Mesendoderm (in vitro differentiated cells): ENCODE measurements at regions not wholly inside any gene's neighbourhood (a gene's known extent, or its start where the extent isn't known, plus 50 kb on each side); places are given as distances from the start of the nearest gene placed in this dataset.

ENCODE experiments used
- DNase-seq: peaks from one replicate; pipeline ENCODE4 v3.0.0; 2013
- H2AK5ac ChIP-seq: 2 replicates; pipeline ENCODE4 v1.6.1; 2013; ENCODE audit warnings: low read length, inconsistent platforms
- H2BK120ac ChIP-seq: 2 replicates; pipeline ENCODE4 v1.6.1; 2013; ENCODE audit warnings: low read depth, mild to moderate bottlenecking, low read length, moderate library complexity, mixed read lengths
- H2BK15ac ChIP-seq: replicated peaks from 2 replicates; pipeline ENCODE4 v1.6.1; 2013; ENCODE audit warnings: low read depth, mild to moderate bottlenecking, moderate library complexity
- H2BK5ac ChIP-seq: 2 replicates; pipeline ENCODE4 v1.6.1; 2013; ENCODE audit warnings: low read length, inconsistent platforms
- H3K18ac ChIP-seq: 2 replicates; pipeline ENCODE4 v1.6.1; 2013; ENCODE audit warnings: mild to moderate bottlenecking, low read length, mixed read lengths
- H3K23ac ChIP-seq: one replicate; pipeline ENCODE4 v1.6.1; 2013; ENCODE audit warnings: low read length
- H3K27ac ChIP-seq: 2 replicates; pipeline ENCODE4 v1.5.1; 2013; ENCODE audit warnings: low read depth, mild to moderate bottlenecking, inconsistent platforms, low read length, moderate library complexity
- H3K27me3 ChIP-seq: 2 replicates; pipeline ENCODE4 v1.6.1; 2013; ENCODE audit warnings: low read length, control low read depth, mild to moderate bottlenecking, inconsistent platforms; ENCODE audit not compliant: insufficient read depth, poor library complexity
- H3K36me3 ChIP-seq: 2 replicates; pipeline ENCODE4 v1.6.1; 2013; ENCODE audit warnings: low read length, inconsistent platforms; ENCODE audit not compliant: control insufficient read depth, insufficient read depth
- H3K4ac ChIP-seq: one replicate; pipeline ENCODE4 v1.6.1; 2013; ENCODE audit warnings: low read depth, mild to moderate bottlenecking, low read length, moderate library complexity
- H3K4me1 ChIP-seq: 2 replicates; pipeline ENCODE4 v1.6.1; 2013; ENCODE audit warnings: low read depth, low read length, inconsistent platforms; ENCODE audit not compliant: control insufficient read depth
- H3K4me2 ChIP-seq: 2 replicates; pipeline ENCODE4 v1.6.1; 2013; ENCODE audit warnings: low read length
- H3K4me3 ChIP-seq: 2 replicates; pipeline ENCODE4 v1.5.1; 2013; ENCODE audit warnings: mild to moderate bottlenecking, low read length
- H3K56ac ChIP-seq: one replicate; pipeline ENCODE4 v1.6.1; 2013; ENCODE audit warnings: low read length
- H3K79me1 ChIP-seq: 2 replicates; pipeline ENCODE4 v1.6.1; 2013; ENCODE audit warnings: low read length, inconsistent platforms
- H3K79me2 ChIP-seq: 2 replicates; pipeline ENCODE4 v1.6.1; 2013; ENCODE audit warnings: mild to moderate bottlenecking, low read length; ENCODE audit not compliant: control insufficient read depth, insufficient read depth
- H3K9ac ChIP-seq: 2 replicates; pipeline ENCODE4 v1.6.1; 2013; ENCODE audit warnings: low read length, inconsistent platforms
- H4K5ac ChIP-seq: one replicate; pipeline ENCODE4 v1.6.1; 2013; ENCODE audit warnings: low read length
- H4K8ac ChIP-seq: one replicate; pipeline ENCODE4 v1.6.1; 2013; ENCODE audit warnings: low read depth, mild to moderate bottlenecking, control low read depth, low read length, moderate library complexity
- WGBS: extraction: QIAGEN DNeasy Blood & Tissue Kit; methylation state at CpG from one replicate; pipeline ENCODE4 v1.1.7; 2013; ENCODE audit warnings: low lambda C conversion rate, missing lambda C conversion rate; ENCODE audit not compliant: insufficient coverage; ENCODE audit errors: extremely low coverage; 5-methylcytosine and 5-hydroxymethylcytosine counted together

DNA sequence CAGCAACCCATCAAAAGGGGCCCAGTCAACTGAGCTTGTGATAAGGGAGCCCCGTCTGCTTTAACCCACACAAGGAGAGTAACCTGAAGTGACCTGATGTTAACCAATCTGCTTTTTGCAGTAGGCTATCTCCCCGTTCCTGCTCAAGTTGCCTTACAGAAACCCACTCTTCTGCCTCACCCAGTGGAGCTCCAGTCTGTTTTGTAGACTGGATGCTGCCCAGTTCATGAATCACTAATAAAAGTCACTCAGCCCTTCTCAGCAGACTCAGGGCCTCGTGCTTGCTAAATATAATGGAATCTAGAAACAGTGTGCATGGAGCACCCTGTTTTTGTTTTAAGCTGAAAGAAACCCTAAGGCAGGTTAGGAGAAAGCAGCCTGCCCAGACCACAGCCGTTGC is 312.3 kb downstream of the FBXW7 start:
- Histone ChIP-seq H3K4ac (no peak overlapping the region), H3K27me3 (no peaks in the 10 kb centered on the region), H3K18ac (no peak overlapping the region), H3K56ac (no peak overlapping the region), H2AK5ac (no peak overlapping the region), H3K79me2 (no peaks in the 10 kb centered on the region), H3K4me1 (peaks cover 2% of the 10 kb centered on the region), H3K79me1 (no peaks in the 10 kb centered on the region), H2BK15ac (no peak overlapping the region), H3K4me3 (no peak overlapping the region), H2BK5ac (no peak overlapping the region), H3K36me3 (no peaks in the 10 kb centered on the region), H3K23ac (no peak overlapping the region), H4K8ac (no peak overlapping the region), H3K27ac (no peak overlapping the region), H2BK120ac (no peak overlapping the region), H4K5ac (no peak overlapping the region), H3K4me2 (no peak overlapping the region), H3K9ac (no peak overlapping the region)
- DNase-seq, result no peak
- no CpG with 5 or more reads among the region's 4 CpGs for WGBS

DNA sequence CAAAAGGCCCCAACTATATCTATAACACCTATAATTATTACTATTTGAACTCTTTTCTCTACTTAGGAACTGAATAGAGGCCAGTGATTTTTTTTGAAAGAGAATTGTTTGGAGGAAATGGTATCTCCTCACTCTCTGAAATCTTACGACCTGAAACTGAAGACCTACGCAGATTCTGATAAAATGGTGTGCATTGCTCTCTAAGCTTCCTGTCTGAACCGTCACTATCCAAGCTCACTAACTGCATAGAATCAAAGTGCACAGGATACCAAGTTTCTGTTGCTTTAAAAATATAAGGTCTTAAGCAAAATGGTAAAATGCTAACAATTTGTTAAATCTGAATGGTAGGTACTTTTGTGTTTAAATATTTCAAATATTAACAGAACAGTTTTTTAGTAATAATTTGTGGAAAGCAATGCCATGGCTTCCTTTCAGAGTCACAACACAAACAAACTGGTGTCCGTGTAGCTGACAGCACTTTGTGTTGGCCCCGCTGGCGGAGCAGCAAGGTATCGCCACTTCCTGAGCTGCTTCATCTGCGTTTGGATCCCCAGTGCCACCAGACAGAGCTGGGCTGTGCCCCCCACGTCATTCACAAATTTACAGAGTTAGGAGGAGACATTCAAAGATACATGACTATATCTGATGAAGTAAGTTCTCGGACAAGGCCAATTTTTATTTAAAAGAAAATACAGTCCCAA is 313.9 kb downstream of the FBXW7 start:
- H4K8ac ChIP-seq, result no peak overlapping the region
- H3K4me2 ChIP-seq, result no peak overlapping the region
- no peaks in the 10 kb centered on the region for H3K36me3 ChIP-seq
- no peaks in the 10 kb centered on the region for H3K79me2 ChIP-seq
- H2BK15ac ChIP-seq, result no peak overlapping the region
- no peak overlapping the region for H3K18ac ChIP-seq
- no peak overlapping the region for H3K4ac ChIP-seq
- no peak overlapping the region for H2AK5ac ChIP-seq
- no peaks in the 10 kb centered on the region for H3K79me1 ChIP-seq
- no peak overlapping the region for H2BK120ac ChIP-seq
- H3K9ac ChIP-seq, result no peak overlapping the region
- DNase-seq, result no peak
- H3K4me3 ChIP-seq, result no peak overlapping the region
- H3K27ac ChIP-seq, result no peak overlapping the region
- H2BK5ac ChIP-seq, result no peak overlapping the region
- no peak overlapping the region for H3K56ac ChIP-seq
- no peak overlapping the region for H3K23ac ChIP-seq
- no peaks in the 10 kb centered on the region for H3K27me3 ChIP-seq
- H3K4me1 ChIP-seq, result no peaks in the 10 kb centered on the region
- no peak overlapping the region for H4K5ac ChIP-seq
- no CpG with 5 or more reads among the region's 10 CpGs for WGBS

DNA sequence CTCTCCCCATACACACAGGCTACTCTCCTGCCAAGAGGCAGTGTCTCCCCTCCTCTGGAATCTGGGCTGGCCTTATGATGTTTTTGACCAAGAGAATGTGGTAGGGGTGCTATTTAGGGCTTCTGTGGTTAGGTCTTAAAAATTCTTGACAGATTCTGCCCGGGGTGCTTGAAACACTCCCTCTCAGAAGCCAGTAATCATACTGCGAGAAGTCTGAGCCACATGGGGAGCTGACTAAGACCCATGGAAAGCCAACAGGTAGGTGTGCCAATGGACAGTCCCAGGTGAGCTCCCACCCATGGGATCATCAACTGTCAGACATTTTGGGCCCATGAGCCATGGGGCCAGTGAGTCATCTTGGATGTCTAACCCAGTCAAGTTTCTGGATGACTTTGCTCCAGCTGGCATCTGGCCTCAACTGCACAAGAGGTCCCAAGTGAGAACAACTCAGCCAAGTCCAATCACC is 315.7 kb downstream of the FBXW7 start:
- Histone ChIP-seq H2BK5ac (no peak overlapping the region), H3K4me1 (no peaks in the 10 kb centered on the region), H4K8ac (no peak overlapping the region), H3K56ac (no peak overlapping the region), H3K27me3 (no peaks in the 10 kb centered on the region), H2BK120ac (no peak overlapping the region), H3K18ac (no peak overlapping the region), H2AK5ac (no peak overlapping the region), H2BK15ac (no peak overlapping the region), H3K9ac (no peak overlapping the region), H3K4ac (no peak overlapping the region), H3K4me2 (no peak overlapping the region), H3K4me3 (no peak overlapping the region), H3K23ac (no peak overlapping the region), H3K27ac (no peak overlapping the region), H4K5ac (no peak overlapping the region), H3K79me1 (no peaks in the 10 kb centered on the region), H3K36me3 (no peaks in the 10 kb centered on the region), H3K79me2 (no peaks in the 10 kb centered on the region)
- WGBS, result no CpG with 5 or more reads among the region's 2 CpGs
- peak; percentile 34 for DNase-seq

- H3K4me2 ChIP-seq, result no peak overlapping the region
- no peak overlapping the region for H3K18ac ChIP-seq
- H3K27ac ChIP-seq, result no peak overlapping the region
- H2BK120ac ChIP-seq, result no peak overlapping the region
- no peak overlapping the region for H3K4me3 ChIP-seq
- no peaks in the 10 kb centered on the region for H3K36me3 ChIP-seq
- no peaks in the 10 kb centered on the region for H3K27me3 ChIP-seq
- no peak overlapping the region for H2BK5ac ChIP-seq
- H3K9ac ChIP-seq, result no peak overlapping the region
- no peak overlapping the region for H2AK5ac ChIP-seq
- H2BK15ac ChIP-seq, result no peak overlapping the region
- H3K79me1 ChIP-seq, result no peaks in the 10 kb centered on the region
- H4K8ac ChIP-seq, result no peak overlapping the region
- H3K23ac ChIP-seq, result no peak overlapping the region
- WGBS, result no CpG with 5 or more reads among the region's 4 CpGs
- H3K79me2 ChIP-seq, result no peaks in the 10 kb centered on the region
- DNase-seq, result no peak
- no peak overlapping the region for H3K56ac ChIP-seq
- no peaks in the 10 kb centered on the region for H3K4me1 ChIP-seq
- H4K5ac ChIP-seq, result no peak overlapping the region
- no peak overlapping the region for H3K4ac ChIP-seq
Observed at GRCh38 chr4:152218576-152218975, 317.3 kb downstream of the FBXW7 start.

DNA sequence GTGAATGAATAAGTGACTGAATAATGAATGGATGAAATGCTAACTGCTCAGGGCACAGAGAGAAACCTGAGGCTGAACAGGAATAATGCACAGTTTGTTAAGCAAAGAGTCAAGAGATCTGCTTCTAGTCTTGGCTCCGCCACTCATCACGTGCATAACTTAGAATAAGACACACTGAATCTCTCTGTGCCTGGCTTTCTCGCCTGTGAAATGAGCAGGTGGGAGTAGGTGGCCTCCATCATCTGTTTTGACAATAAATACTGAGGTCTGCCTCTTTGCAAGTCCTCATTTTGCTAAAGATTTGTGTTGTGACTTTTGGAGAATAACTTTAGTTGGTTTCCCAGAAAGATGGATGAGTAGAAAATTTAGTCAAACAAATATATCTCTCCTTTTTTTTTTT is 318.0 kb downstream of the FBXW7 start:
- H2BK15ac ChIP-seq, result no peak overlapping the region
- H3K18ac ChIP-seq, result no peak overlapping the region
- H3K4ac ChIP-seq, result no peak overlapping the region
- DNase-seq, result no peak
- no peak overlapping the region for H3K56ac ChIP-seq
- no CpG with 5 or more reads among the region's 3 CpGs for WGBS
- H3K79me1 ChIP-seq, result no peaks in the 10 kb centered on the region
- no peaks in the 10 kb centered on the region for H3K4me1 ChIP-seq
- no peaks in the 10 kb centered on the region for H3K79me2 ChIP-seq
- H3K36me3 ChIP-seq, result no peaks in the 10 kb centered on the region
- no peak overlapping the region for H2BK120ac ChIP-seq
- no peak overlapping the region for H3K4me2 ChIP-seq
- no peak overlapping the region for H2AK5ac ChIP-seq
- no peaks in the 10 kb centered on the region for H3K27me3 ChIP-seq
- H2BK5ac ChIP-seq, result no peak overlapping the region
- H4K5ac ChIP-seq, result no peak overlapping the region
- H3K4me3 ChIP-seq, result no peak overlapping the region
- no peak overlapping the region for H3K27ac ChIP-seq
- no peak overlapping the region for H4K8ac ChIP-seq
- H3K23ac ChIP-seq, result no peak overlapping the region
- no peak overlapping the region for H3K9ac ChIP-seq
